ENCODE measurements at regions not wholly inside any gene's neighbourhood (a gene's known extent, or its start where the extent isn't known, plus 50 kb on each side); places are given as distances from the start of the nearest gene placed in this dataset.

DNA sequence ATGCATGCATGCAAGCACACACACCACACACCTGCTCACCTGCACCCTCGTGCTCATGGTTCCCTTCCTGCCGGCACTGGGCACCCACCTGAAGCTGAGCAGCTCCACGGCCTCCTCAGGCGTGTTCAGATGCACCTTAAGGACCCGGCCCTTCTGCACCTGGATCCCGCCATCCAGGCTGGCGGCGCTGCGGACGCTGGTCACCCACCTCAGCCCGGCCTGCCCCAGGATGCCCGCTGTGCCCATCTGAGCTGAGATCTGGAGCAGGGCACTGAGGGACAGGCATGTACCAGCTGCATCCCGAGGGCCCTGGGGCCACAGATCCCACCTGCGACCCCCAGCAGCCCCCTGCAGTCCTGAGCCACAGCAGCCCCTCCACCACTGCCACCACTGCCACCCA, 110.0 kb downstream of the LITAF start:
- no peak for DNase-seq

DNA sequence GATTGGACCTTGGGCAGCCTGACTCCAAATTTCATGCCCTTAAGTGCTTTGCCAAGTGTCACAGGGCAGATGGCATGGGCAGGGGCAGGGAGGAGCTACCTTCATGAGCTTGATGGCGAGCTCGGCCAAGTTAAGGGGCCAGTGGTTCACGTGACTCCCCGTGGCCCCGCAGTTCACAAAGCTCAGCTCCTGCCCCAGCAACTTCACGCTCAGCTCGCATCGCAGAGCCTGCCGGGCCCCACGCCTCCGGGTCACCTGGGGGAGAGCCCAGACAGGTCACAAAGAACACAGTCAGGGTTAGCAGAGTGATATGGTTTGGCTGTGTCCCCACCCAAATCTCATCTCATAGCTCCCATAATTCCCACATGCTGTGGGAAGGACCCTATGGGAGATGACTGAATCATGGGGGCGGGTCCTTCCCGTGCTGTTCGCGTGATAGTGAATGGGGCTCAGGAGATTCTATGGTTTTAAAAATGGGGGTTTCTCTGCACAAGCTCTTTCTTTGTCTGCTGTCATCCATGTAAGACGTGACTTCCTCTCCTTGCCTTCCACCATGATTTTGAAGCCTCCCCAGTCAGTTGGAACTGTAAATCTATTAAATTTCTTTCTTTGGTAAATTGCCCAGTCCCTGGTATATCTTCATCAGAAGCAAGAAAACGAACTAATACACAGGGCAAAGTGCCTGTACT, 108.1 kb downstream of the LITAF start:
- no peak for DNase-seq

DNA sequence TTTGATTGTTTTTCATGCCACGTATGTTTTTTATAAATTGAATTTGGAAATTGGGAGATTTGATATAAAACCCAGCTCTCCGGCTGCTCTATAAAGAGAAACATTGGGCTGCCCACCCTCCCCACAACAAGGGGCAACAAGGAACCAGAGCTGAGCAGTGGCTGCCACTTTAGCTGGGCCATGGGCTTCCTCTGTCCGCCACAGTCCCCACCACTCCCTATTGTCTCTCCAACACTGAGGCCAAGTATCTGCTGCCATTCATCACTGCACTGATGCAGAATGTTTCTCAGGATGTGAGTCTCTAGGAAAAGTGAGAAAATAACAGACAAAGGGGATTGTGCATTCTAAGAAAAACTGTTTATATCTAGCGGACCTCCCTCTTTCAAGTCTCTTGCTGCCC, 106.8 kb downstream of the LITAF start:
- DNase-seq = no peak

DNA sequence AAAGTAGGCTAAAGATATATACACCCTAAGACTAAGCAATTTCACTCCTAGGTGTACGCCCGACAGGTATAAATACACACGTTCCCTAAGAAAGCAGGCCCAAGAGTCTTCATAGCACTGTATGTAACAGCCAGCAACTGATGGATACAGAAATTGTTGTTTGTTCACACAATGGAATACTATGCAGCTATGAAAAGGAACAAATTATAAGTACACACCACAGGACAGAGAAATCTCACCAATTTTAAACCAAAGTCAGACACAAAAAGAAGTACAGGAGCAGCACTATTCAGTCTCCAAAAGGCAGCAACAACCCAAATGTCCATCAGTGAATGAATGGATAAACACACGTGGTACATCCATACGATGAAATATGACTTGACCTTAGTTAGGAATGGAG, 106.1 kb downstream of the LITAF start:
- DNase-seq = no peak

DNA sequence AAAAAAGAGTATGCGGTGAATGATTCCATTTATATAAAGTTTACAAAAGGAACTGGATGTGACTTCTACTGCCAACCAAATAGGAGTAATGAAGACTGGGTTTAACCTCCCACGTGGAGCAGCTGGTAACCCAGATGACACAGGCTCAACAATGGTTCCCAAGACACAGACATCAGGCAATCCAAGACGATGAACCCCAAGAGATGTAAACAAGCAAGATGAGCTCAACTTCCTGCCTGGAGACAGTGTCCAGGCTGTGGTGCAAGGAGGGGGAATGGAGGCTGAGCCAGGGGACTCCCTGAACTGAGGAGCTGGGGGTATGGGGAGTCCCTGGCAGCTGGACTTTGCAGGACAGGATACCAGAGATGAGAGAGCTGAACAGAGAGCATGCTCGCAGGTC, 104.7 kb downstream of the LITAF start:
- no peak for DNase-seq

DNA sequence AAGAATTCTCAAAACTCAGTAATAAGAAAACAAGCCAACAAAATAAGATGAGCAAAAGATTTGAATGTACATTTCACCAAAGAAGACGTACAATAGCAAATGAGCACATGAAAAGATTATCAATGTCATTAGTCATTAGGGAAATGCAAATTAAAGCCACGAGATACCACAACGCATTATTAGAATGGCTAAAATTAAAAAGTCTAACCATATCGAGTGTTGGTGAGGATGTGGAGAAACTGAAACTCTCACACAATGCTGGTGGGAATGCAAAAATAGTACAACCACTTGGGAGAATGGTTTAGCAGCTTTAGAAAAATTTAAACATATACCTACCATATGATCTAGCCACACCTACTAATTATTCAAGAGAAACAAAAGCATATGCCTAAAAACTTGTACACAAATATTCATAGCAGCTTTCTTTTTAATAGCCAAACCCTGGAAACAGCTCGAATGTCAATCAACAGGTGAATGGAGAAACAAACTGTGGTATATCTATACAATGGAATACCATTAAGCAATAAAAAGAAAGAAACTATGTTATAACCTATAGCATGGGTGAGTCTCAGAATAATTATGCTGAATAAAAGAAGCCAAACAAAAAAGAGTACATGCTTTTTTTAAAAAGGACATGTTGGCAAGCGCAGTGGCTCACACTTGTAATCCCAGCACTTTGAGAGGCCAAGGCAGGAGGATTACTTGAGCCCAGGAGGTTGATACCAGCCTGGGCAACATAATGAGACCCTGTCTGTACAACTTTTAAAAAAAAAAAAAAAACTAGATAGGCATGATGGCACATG, 103.6 kb downstream of the LITAF start:
- DNase-seq = no peak

DNA sequence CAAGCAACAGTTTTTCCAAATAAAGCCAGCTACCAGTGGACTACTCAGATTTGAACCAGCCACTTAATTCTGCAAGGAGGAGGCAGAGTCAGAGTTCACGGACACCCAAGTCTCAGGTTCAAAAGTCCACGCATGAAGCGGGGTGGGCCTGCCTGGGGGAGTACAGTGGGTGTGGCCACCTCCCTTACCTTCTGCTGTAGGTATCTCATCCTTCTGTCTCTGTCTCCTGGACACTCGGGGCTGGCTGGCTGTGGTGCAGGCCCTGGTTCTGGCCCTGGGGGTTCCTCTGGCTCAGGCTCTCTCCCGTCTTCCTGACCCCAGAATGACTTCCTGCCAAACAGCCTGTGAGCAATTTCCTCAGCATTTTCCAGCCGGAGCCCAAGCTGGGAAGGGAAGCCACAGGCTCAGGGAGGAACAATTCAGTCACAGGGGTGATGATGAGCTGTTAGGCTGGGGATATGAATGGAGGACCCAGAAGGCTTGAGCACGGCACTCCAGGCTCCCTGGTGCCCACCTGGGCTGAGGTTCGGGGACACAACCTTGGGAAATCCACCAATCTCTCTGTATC, 101.9 kb downstream of the LITAF start:
- no peak for DNase-seq

DNA sequence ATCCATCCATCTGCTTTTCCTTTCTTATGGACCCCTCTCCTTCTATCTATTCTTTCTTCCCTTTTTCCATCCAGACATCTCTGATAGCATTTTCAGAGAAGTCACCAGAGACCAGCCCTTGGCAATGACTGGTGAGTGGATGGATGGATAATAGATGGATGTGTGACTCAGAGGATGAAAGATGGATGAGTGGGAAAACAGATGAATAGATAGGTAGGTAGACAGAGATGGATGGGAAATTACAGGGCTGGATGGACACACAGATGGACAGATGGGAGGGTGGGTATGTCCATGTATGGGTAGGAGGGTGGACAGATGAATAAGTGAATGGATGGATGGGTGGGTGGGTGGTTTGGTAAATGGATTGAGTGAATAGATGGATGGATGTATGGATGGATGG, 101.0 kb downstream of the LITAF start:
- DNase-seq = no peak

DNA sequence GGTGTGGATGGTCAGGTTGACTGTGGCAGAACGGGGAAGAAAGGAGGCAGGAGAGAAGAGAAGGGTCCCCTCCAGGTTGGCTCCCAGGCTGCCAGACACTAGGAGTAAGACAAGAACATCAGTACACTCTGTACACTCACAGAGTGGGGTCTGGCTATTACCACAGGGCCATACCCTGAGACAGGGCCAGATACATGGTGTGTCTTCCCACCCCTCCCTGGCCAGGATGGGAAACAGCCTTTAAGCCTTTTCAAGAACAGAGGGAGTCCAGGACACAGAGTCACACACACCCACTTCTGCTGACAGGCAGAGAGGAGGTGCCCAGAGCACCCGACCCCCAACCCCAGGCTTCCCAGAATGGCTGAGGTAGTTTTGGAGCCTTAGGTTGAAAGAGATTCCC, 99.4 kb downstream of the LITAF start:
- no peak for DNase-seq

DNA sequence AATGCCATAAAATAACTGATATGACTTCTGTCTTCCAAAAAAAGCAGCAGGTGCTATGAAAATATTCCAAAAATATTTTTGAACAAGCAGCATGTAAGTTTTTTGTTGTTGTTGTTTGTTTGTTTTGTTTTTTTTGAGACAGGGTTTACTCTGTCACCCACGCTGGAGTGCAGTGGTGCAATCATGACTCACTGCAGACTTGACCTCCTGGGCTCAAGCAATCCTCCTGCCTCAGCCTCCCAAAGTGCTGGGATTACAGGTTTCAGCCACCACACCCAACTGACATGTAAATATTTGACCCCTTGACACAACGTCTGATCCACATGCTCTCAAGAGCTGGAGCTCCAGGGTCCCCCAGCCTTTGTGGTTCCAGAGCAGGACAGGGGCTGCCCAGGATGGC, 98.4 kb downstream of the LITAF start:
- no peak for DNase-seq

DNA sequence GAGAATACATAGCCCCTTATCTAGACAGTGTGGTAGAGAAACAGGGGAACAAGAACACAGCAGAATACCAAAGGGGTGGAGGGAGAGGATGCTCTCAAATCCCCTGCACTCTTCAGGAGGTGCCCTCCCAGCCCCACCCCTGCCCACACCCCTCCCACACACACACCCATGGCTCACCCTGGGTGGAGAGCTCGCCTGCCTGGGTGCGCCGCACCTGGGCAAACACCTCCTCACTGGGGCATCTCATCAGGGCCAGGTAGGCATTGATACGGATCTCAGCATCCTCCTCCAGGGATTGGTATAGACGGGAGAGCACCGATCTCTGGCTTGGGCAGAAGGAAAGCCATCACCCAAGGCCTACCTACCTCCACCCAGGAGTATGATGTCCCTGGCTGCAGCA, 95.2 kb downstream of the LITAF start:
- DNase-seq = no peak

DNA sequence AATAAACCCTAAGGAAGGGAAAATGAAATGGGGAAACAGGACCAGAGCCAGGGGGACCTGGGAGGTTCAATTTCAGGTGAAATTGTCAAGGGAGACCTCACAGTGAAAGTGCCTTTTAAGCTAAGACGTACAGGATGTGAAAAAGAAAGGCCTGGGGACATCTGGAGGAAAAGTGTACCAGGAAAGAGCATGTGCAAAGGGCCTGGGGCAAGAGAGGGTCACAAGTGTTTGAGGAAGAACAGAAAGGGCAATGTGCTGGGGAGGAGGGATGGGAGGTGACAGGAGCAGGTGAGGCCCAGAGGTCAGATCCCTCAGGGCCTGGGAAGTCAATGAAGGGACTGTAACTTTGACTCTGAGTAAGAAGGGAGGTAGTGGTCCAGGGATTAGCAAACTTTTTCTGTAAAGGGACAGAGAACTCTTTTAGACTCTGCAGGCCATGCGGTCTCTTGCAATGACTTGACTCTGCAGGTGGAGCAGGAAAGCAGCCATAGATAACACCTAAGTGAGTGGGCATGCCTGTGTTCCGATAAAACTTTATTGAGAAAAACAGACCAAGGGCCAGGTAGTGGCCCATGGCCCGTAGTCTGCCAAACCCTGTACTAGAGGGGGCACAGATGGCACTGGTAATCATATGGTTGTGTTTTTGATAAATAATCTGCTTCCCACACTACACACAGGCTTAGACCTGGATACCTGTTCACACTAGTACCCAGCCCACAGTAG, 93.8 kb downstream of the LITAF start:
- no peak for DNase-seq

DNA sequence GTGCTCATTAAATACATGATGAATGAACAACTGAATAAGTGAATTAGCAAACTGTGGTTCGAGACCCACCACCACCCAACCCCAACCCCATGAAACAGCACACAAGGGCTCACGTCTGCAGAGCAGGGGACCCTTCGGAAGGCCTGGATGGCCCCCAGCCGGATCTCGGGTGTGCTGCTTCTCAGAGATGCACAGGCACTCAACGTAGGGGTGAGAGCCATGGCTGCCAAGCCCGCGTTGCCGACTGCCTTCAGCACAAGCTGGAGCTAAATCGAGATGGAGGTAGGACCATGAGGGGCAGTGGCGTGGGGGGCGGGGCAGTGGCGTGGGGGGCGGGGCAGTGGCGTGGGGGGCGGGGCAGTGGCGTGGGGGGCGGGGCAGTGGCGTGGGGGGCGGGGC, 93.2 kb downstream of the LITAF start:
- DNase-seq = no peak

DNA sequence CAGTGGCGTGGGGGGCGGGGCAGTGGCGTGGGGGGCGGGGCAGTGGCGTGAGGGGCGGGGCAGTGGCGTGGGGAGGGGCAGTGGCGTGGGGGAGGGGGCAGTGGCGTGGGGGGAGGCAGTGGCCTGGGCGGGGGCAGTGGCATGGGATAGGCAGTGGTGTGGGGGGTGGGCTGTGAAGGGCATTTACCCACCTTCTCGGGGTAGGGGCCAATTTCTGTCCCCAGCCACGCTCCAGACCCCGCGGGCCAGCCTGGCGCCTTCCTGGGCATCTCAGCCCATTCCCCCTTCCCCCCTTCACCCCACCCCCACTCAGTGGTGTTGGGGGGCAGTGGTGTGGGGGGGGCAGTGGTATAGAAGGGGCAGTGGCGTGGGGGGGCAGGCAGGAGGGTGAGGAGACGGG, 92.7 kb downstream of the LITAF start:
- no peak for DNase-seq

DNA sequence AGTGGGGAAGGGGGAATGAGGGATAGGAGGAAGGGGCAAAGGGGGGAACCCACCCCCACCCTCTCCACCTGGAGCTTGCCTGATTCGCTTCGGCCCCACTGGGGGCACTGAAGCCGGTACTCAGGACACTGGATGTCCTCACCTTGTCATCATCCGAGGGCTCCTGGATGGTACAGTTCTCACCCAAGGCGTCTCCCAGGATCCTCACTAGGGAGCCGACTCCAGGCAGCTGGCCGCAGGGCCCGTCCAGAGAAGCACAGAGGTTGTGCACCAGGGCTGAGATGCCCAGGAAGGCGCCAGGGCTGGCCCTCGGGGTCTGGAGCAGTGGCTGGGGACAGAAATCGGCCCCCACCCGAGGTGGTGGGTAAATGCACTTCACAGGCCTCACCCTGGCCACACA, 92.3 kb downstream of the LITAF start:
- DNase-seq = no peak

DNA sequence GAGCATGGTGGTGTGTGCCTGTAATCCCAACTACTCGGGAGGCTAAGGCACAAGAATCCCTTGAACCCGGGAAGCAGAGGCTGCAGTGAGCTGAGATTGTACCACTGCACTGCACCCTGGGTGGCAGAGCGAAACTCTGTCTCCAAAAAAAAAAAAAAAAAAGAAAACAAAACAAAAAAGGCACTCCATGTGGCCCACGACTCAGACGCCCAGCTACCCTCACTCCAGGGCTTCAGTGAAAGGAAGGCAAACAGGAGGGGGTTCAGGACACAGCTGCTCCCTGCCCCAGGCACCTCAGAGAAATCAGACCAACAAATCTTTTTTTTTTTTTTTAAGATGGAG, 91.7 kb downstream of the LITAF start:
- no peak for DNase-seq

All from suppressor macrophage treated with lipopolysaccharide for 4 hours (primary cell).